NCI-H82 treated with DMSO at 0.1 percent for 48 hours (cell line): ENCODE measurements at regions not wholly inside any gene's neighbourhood (a gene's known extent, or its start where the extent isn't known, plus 50 kb on each side); places are given as distances from the start of the nearest gene placed in this dataset.
"Not testable (repeated sequence)": the region's sequence is repeated elsewhere in the genome, so short reads cannot be mapped to it uniquely, and the experiment has no call there.

ENCODE experiments used
- DNase-seq: peaks from one replicate; lab custom pipeline; 2025; ENCODE audit not compliant: unreplicated experiment; lab: John Stamatoyannopoulos, UW

DNA sequence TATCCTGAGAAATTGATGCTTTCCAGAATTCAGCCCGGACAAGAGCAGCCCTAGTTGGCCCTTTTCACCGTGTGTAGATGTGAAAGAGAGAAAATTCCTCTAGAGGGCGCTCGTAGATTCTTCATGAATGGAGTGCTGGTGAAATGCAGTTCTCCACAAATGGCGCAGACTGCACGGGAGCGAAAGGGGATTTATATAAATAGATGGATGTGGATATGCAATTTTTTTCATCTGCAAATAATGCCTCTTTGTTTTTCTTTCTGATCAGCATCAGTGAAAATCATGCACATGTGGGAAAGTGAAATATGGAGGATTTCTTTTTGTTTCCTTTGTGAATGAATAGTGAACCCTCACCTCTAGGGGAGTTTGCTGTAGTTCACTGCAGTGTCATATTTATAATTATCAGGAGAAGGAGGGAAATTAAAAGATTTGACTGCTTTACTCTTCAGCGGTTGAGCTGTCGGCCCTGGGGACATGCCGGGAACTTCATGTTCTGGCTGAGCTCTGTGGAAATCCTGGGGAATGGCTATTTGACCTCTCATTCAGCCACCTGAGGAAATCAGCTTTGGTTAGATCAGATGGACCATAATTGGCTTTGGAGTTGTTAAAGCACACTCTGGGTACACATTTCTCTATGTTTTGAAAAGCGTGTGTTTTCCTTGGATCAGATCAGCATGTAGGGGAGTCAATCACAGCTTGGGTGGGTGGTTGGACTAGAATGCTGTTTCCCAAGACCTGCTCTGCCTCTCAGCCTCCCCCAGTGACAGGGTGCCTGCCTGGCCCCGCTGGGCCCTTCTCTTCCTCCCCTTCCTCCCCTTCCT is 115.0 kb upstream of the SHISA3 start:
- peak; percentile 61 for DNase-seq

DNA sequence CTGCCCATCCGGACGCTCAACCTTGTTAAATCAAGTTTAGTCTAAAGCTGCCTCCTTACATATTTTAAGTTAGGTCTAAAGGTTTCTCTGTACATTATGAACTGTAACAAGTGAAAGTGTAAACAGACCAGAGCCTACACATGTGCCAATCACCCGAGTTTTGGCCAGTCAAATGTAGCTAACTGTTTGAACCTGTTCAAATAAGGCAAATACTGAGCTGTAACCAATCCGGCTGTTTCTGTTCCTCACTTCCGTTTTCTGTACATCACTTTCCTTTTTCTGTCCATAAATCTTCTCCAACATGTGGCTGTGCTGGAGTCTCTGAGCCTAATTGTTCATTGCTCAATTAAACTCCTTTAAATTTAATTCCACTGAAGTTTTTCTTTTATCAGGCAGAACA is 113.3 kb upstream of the SHISA3 start:
- DNase-seq = no peak

DNA sequence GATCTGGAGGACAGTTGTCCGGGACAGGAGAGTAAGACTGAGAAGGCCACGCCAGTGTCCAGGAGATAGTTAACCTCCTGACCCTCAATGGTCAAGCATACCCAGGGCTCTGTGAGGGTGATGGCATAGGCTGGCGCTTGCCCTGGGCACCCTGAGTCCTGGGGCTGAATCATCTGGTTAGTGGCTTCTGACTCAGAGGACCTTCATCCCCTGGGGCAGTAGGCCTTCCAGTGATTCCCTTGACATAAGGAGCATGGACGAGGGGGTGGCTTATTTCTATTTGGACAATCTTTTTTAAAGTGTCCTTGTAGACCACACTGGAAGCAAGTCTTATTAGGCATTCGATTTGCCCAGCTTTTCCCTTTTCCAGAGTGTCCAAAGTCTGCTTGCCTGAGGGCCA is 108.4 kb upstream of the SHISA3 start:
- DNase-seq = not testable (repeated sequence)

- DNase-seq = not testable (repeated sequence)
Measured at GRCh38 chr4:42292192-42292591, 105.1 kb upstream of the SHISA3 start.

- DNase-seq = no peak
Measured at GRCh38 chr4:42293967-42294813, 103.1 kb upstream of the SHISA3 start.

DNA sequence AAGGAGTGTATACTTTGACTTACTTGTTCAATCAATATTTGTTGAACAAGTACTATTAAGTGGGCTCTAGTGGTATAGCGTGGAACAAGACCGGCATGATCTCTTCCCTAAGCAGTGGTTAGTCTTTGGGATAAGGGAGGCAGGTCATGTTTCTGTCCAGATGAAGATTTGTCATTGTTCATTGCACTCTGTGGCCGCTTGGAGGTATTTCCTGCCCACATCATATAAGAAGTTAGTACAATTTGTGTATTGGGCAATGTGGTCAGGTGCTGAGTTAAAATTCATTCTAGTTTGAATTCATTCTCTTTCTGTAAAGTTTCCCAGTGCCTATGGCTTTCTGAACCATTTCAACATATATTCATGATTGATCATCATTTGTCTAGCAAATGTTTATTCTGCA is 101.1 kb upstream of the SHISA3 start:
- DNase-seq = no peak

GRCh38 chr4:42302348-42302747 is 94.9 kb upstream of the SHISA3 start:
- DNase-seq = peak; percentile 49

- DNase-seq = no peak
Measured at GRCh38 chr4:42306221-42307109, 90.8 kb upstream of the SHISA3 start.

DNA sequence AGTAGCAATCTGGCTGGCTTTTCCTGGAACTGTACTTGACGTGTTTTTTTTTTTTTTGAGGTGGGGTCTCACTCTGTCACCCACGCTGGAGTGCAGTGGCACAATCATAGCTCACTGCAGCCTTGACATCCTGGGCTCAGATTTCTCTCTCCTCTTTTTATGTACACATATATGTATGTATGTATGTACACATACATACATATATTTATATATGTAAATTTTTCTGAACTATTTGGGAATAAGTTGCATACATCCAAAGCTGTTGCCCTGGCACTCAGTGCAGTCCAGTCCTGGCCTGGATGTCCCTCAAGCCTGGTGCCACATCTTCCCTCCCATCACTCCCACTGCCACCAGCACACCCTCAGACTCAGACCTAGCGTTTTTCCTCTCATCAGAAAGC is 89.0 kb upstream of the SHISA3 start:
- no peak for DNase-seq

DNA sequence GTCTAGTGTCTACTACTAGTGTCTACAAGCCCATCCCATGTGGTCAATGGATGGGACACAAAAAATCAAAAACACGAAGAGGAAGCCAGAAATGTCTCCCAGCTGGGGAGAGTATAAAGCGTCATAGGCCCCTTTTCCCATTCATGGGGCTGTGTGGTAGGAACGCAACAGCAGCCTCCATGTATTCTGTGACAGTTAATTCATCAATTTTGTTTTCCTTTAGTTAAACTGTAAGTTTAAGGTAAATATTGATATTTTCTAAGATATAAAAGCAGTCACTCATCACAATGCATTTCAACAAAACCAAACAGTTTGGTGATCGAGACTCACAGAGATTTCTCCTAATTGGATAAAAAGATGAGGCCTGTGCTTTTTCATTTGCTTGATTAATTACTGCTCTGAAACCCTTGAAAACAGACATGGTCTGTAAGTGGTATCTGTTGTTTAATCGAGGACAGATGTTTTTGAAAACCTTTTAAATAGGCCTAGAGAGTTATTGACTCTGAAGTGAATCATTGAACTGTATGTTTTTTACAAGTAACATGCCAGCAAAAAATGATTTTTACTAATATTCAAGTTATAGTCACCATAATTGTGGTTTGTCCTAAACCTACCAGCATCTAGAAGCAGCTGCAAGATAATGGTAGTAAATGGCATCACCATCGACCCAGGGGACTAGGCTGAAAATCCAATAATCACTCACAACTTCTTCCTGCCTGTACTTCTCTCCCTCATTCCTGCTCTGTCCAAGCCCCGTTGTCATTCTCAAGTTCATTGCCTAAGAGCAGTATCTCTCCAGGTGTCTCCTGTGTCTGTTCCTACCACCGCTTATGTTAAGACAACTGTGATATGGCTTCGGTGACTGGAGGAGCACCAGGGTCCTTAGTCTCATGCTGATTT is 87.7 kb upstream of the SHISA3 start:
- DNase-seq = peak; percentile 67

DNA sequence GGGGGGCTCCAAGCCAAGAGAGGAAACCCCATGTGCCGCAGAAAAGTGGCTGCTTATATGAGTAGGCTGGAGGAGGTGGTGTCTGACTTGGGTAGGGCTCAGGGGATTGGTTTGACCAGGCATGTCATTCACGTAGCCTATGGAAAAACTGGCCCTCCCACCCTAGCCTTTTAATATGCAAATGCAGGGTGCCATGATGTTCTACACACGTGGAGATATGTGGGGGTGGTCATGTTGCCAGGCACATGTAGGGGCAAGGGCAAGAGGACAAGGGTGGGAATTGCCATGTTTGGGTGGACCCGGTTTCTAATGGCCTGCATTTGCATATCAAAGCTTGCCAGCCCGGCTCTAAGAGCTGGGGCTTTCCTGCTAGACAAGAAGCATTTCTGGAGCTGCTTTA is 86.9 kb upstream of the SHISA3 start:
- no peak for DNase-seq

DNA sequence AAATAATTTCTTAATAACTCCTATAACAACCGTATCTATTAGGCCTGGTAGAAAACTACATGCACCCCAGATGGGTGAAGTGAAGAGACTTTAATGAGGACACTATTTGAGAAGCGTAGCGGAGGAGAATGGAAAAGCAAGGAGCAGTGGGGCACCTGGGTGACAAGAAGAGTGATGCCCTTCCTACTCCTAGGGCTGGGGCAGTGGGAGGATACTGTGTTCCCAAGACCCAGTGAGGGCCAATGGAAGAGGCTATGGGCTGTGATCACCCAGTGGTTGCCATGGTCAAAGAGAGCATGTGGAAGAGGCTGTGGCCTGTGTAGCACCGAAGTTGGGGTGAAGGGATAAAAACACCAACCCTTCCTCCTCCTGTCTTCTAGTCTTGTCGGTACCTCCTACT is 86.5 kb upstream of the SHISA3 start:
- DNase-seq = no peak

DNA sequence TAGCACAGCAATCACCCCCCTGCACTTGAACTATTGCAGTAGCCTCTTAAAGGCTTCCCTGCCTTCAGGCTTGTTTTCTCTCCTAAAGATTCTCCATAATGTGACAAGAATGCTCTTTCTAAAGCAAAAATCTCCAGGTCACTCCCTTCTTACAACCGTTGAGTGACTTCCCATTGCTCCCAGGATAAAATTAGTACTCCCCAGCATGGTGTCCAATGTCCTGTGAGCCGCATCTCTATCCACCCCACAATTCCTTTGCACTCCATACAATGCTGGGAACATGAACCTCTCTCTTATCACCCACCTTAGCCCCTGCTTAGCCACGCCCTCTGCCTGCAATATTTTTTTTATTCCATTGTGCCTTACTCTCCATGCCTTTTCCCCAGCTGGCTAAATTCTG is 85.7 kb upstream of the SHISA3 start:
- no peak for DNase-seq

GRCh38 chr4:42313420-42313819 is 83.9 kb upstream of the SHISA3 start:
- DNase-seq = not testable (repeated sequence)

- DNase-seq = no peak
Measured at GRCh38 chr4:42313872-42314271, 83.4 kb upstream of the SHISA3 start.

DNA sequence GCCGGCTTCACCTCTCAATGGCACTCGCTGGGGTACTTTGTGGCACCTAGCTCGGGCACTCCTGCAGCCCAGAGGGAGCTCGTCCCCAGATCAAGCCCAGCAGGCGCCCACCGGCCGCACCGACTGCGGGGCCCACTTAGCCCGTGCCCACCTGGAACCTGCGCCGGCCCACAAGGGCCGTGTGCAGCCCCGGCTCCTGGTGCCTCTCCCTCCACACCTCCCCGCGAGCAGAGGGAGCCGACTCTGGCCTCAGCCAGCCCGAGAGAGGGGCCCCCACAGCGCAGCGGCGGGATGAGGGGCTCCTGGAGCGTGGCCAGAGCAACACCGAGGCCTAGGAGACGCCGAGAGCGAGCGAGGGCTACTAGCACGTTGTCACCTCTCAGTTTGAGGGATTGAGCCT is 82.1 kb upstream of the SHISA3 start:
- DNase-seq = no peak

GRCh38 chr4:42320822-42321388 is 76.4 kb upstream of the SHISA3 start:
- DNase-seq = no peak

- no peak for DNase-seq
Measured at GRCh38 chr4:42326040-42326439, 71.2 kb upstream of the SHISA3 start.

DNA sequence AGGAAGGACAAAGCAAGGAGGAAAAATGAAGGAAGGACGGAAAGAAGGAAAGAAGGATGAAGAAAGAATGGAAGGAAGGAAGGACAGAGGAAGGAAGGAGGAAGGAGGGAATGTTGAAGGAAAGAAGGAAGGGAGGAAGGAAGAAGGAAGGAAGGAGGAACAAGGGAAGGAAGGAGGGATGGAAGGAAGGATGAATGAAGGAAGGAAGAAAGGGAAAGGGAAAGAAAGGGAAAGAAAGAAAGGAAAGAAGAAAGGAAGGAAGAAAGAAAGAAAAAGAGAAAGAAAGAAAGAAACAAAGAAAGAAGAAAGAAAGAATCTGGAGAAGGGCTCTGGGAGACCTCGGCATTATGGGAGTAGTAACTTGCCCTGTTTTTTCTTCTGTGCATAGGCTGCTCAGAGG is 70.8 kb upstream of the SHISA3 start:
- no peak for DNase-seq

DNA sequence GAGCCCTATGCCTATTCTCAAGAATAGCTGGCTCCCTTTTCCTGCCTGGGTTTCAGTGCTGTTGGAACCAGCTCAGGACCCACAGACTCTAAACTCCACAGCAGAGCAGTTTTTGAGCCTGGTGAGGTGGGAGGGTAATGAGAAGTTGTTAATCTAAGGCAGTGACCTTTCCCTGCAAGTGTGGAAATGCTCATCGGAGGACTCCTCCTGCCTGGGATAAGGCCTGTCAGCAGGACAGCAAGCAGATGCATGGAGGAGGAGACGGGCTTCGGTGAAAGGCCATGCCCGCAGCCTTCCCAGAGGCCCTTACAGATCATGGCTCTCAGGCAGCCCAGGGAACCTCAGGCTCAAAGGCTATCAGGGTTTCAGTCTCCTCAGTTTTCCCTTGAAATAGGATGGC is 70.0 kb upstream of the SHISA3 start:
- no peak for DNase-seq
